WI38 (cell line): ENCODE measurements at regions not wholly inside any gene's neighbourhood (a gene's known extent, or its start where the extent isn't known, plus 50 kb on each side); places are given as distances from the start of the nearest gene placed in this dataset.

Source experiments
- H3K4me3 ChIP-seq: 2 replicates; pipeline ENCODE4 v1.5.1; 2011; ENCODE audit warnings: low read depth, mild to moderate bottlenecking, control low read depth, low read length
- CTCF ChIP-seq: IDR thresholded peaks from 2 replicates; pipeline ENCODE4 v1.5.1; 2012; ENCODE audit warnings: low read depth, mild to moderate bottlenecking, control low read depth, low read length

- no peak for TF ChIP-seq CTCF
Measured at GRCh38 chr3:110106805-110107204, 769.5 kb upstream of the DPPA4 start.

DNA sequence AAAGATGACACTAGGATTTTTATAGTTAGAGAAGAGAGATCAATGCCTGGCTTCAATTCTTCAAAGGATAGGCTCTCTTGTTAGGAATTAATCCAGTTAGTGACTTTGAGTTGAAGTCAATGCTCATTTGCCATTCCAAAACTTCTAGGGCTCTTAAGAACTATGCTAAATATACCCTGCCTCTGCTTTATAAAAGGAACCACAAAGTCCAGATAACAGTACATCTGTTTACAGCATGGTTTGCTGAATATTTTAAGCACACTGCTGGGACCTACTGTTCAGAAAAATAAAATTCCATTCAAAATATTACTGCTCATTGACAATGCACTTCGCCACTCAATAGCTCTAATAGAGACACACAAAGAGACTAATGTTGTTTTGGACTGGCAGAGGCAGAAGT is 786.6 kb upstream of the DPPA4 start:
- no peak for TF ChIP-seq CTCF

More at GRCh38 chr3:110106805-110107204, 769.5 kb upstream of the DPPA4 start:
- no peak overlapping the region for H3K4me3 ChIP-seq

GRCh38 chr3:110126065-110126464 is 788.7 kb upstream of the DPPA4 start:
- TF ChIP-seq CTCF: no peak
- no peak overlapping the region for H3K4me3 ChIP-seq

More for the DNA sequence above, 786.6 kb upstream of the DPPA4 start:
- no peak overlapping the region for H3K4me3 ChIP-seq

GRCh38 chr3:110133971-110134370 is 796.6 kb upstream of the DPPA4 start:
- TF ChIP-seq CTCF: no peak
- H3K4me3 ChIP-seq: no peak overlapping the region

GRCh38 chr3:110139048-110139447 is 801.7 kb upstream of the DPPA4 start:
- no peak for TF ChIP-seq CTCF
- H3K4me3 ChIP-seq: no peak overlapping the region

DNA sequence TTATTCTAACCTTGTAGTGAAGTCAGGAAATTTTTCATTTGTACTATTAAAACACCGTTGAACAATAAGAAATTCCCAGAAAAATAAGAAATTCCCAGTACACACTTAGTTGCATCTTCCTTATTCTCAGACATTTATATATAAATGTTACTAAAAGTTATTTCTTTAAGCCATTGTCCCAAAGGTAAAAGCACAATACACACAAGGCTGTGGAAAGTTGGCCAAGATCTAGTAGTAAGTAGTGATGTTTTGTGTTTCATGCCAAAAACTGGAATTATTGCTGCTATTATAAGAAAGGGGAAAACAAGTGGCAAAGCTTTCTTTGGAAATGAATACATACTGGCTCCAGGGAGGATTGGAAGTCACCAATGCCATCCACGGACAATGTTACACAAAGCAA is 802.5 kb upstream of the DPPA4 start:
- TF ChIP-seq CTCF: no peak
- H3K4me3 ChIP-seq: no peak overlapping the region

DNA sequence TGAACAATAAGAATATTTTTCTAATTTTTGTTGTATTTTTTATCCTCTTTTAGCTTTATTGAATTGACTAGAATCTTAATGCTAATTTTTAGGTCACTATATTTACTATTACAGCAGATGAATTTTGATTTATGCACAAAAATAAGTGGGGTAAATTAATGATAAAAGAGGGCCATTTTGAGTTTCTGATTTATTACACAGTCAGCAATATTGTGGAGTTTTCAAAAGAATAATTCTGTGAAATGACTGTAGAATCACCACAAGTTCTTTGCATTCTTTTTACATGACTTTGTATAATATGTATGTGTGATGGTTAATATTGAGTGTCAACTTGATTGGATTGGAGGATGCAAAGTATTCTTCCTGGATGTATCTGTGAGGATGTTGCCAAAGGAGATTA is 812.4 kb upstream of the DPPA4 start:
- no peak overlapping the region for H3K4me3 ChIP-seq
- no peak for TF ChIP-seq CTCF
